Left ventricle myocardium inferior (tissue), 1 donor: ENCODE measurements at regions not wholly inside any gene's neighbourhood (a gene's known extent, or its start where the extent isn't known, plus 50 kb on each side); places are given as distances from the start of the nearest gene placed in this dataset.

ENCODE experiments used
- DNase-seq: peaks from one replicate; pipeline ENCODE4 v3.0.0-alpha.2; 2020
- H3K27ac ChIP-seq: fragments of 200-600 bp; replicated peaks from 2 replicates; pipeline ENCODE4 v1.8.0; 2021
- H3K27me3 ChIP-seq: fragments of 200-600 bp; 2 replicates; pipeline ENCODE4 v1.8.0; 2021; ENCODE audit warnings: low read depth
- H3K36me3 ChIP-seq: fragments of 200-600 bp; 2 replicates; pipeline ENCODE4 v1.8.0; 2021
- H3K4me1 ChIP-seq: fragments of 200-600 bp; 2 replicates; pipeline ENCODE4 v1.8.0; 2021
- H3K4me3 ChIP-seq: fragments of 200-600 bp; 2 replicates; pipeline ENCODE4 v1.8.0; 2021; ENCODE audit warnings: mild to moderate bottlenecking, moderate library complexity
- H3K9me3 ChIP-seq: fragments of 200-600 bp; replicated peaks from 2 replicates; pipeline ENCODE4 v1.8.0; 2021
- CTCF ChIP-seq: fragments of 200-600 bp; IDR thresholded peaks from 2 replicates; pipeline ENCODE4 v1.8.0; 2021; ENCODE audit warnings: antibody characterized with exemption, mild to moderate bottlenecking, borderline replicate concordance
- intact Hi-C: fragments of 100-400 bp; cut with micrococcal nuclease; formaldehyde crosslinking; loops from one replicate; pipeline ENCODE4 v1.11.0; 2022
- donor health status: DM: no; HTN: yes; CAD: no; lungs with severe emphysema.

- Histone ChIP-seq H3K4me3 (no peak overlapping the region), H3K36me3 (no peaks in the 10 kb centered on the region), H3K9me3 (no peaks in the 10 kb centered on the region), H3K4me1 (no peaks in the 10 kb centered on the region), H3K27ac (no peak overlapping the region), H3K27me3 (peaks cover 85% of the 10 kb centered on the region)
- intact Hi-C loops = no loop called here
- no peak for TF ChIP-seq CTCF
- no peak for DNase-seq
These were observed 103.6 kb upstream of the VPREB1 start for GRCh38 chr22:22141031-22141430.

- Histone ChIP-seq H3K9me3 (no peaks in the 10 kb centered on the region), H3K27ac (no peak overlapping the region), H3K36me3 (no peaks in the 10 kb centered on the region), H3K4me1 (no peaks in the 10 kb centered on the region), H3K27me3 (peaks cover 80% of the 10 kb centered on the region), H3K4me3 (no peak overlapping the region)
- DNase-seq = no peak
- no peak for TF ChIP-seq CTCF
- intact Hi-C loops = no loop called here
These were observed 105.2 kb upstream of the VPREB1 start for GRCh38 chr22:22139364-22139763.

GRCh38 chr22:22138915-22139314 lies 105.7 kb upstream of the VPREB1 start:
- no peak overlapping the region for H3K4me3 ChIP-seq
- DNase-seq = no peak
- no peaks in the 10 kb centered on the region for H3K36me3 ChIP-seq
- H3K27me3 ChIP-seq = peaks cover 76% of the 10 kb centered on the region
- TF ChIP-seq CTCF = no peak
- intact Hi-C loops = no loop called here
- H3K27ac ChIP-seq = no peak overlapping the region
- no peaks in the 10 kb centered on the region for H3K9me3 ChIP-seq
- H3K4me1 ChIP-seq = no peaks in the 10 kb centered on the region

GRCh38 chr22:22137891-22138290 lies 106.7 kb upstream of the VPREB1 start:
- H3K27ac ChIP-seq = no peak overlapping the region
- intact Hi-C loops = no loop called here
- H3K9me3 ChIP-seq = no peaks in the 10 kb centered on the region
- no peaks in the 10 kb centered on the region for H3K36me3 ChIP-seq
- no peak overlapping the region for H3K4me3 ChIP-seq
- no peak for DNase-seq
- no peaks in the 10 kb centered on the region for H3K4me1 ChIP-seq
- H3K27me3 ChIP-seq = peaks cover 75% of the 10 kb centered on the region
- TF ChIP-seq CTCF = no peak

GRCh38 chr22:22133910-22134309 lies 110.7 kb upstream of the VPREB1 start:
- Histone ChIP-seq H3K4me1 (no peaks in the 10 kb centered on the region), H3K36me3 (no peaks in the 10 kb centered on the region), H3K9me3 (no peaks in the 10 kb centered on the region), H3K4me3 (no peak overlapping the region), H3K27ac (no peak overlapping the region), H3K27me3 (peaks cover 53% of the 10 kb centered on the region)
- TF ChIP-seq CTCF = no peak
- DNase-seq = no peak
- intact Hi-C loops = no loop called here
